CD14-positive monocyte (primary cell): ENCODE measurements at regions not wholly inside any gene's neighbourhood (a gene's known extent, or its start where the extent isn't known, plus 50 kb on each side); places are given as distances from the start of the nearest gene placed in this dataset.

Experiments
- DNase-seq, 3 donors: peaks; one replicate each; pipeline ENCODE4 v3.0.0-alpha.2; 2011 to 2022
- H2AFZ ChIP-seq: 2 replicates; pipeline ENCODE4 v1.6.0; 2012; ENCODE audit warnings: mild to moderate bottlenecking, low read depth, low read length, inconsistent platforms; ENCODE audit not compliant: insufficient read depth, poor library complexity, severe bottlenecking
- H3K27ac ChIP-seq, 2 donors: 1 replicate in 1 of 2; 2 replicates in 1 of 2; pipeline ENCODE4 v1.5.1; 2012 to 2013; ENCODE audit warnings: low read length in 2 of 2, control low read depth in 1 of 2, inconsistent platforms in 1 of 2, low read depth in 1 of 2, mild to moderate bottlenecking in 1 of 2
- H3K27me3 ChIP-seq, 2 donors: one replicate each; pipeline versions ENCODE4 v1.6.0 to v1.6.1; 2011 to 2013; ENCODE audit warnings: low read length in 2 of 2; ENCODE audit not compliant: control insufficient read depth in 2 of 2, insufficient read depth in 2 of 2
- H3K36me3 ChIP-seq, 2 donors: replicated peaks in 1 of 2; 1 replicate in 1 of 2; 2 replicates in 1 of 2; pipeline versions ENCODE4 v1.5.1 to v1.6.1; 2012 to 2013; ENCODE audit warnings: low read length in 2 of 2, control low read depth in 1 of 2, inconsistent platforms in 1 of 2, mild to moderate bottlenecking in 1 of 2; ENCODE audit not compliant: insufficient read depth in 2 of 2, control insufficient read depth in 1 of 2
- H3K4me1 ChIP-seq, 2 donors: 1 replicate in 1 of 2; 2 replicates in 1 of 2; pipeline versions ENCODE4 v1.5.1 to v1.6.1; 2012 to 2013; ENCODE audit warnings: low read length in 2 of 2, control low read depth in 1 of 2, inconsistent platforms in 1 of 2, mild to moderate bottlenecking in 1 of 2, moderate library complexity in 1 of 2; ENCODE audit not compliant: insufficient read depth in 2 of 2, control insufficient read depth in 1 of 2
- H3K4me2 ChIP-seq: replicated peaks from 2 replicates; pipeline ENCODE3; 2012; ENCODE audit warnings: low read length, moderate library complexity, mild to moderate bottlenecking; ENCODE audit not compliant: poor library complexity, severe bottlenecking; ENCODE audit errors: extremely low read depth
- H3K4me3 ChIP-seq, 3 experiments: fragments of 200-600 bp in 1 of 3; sonication (generic) in 1 of 3; replicated peaks in 1 of 3; 1 replicate in 2 of 3; 2 replicates in 1 of 3; pipeline ENCODE4 v1.5.1; 2011 to 2013; ENCODE audit warnings: low read length in 3 of 3, mild to moderate bottlenecking in 3 of 3, control low read depth in 2 of 3, low read depth in 2 of 3, inconsistent platforms in 1 of 3, moderate library complexity in 1 of 3
- H3K79me2 ChIP-seq: 2 replicates; pipeline ENCODE4 v1.6.0; 2012; ENCODE audit warnings: mild to moderate bottlenecking, control low read depth, inconsistent platforms, low read length, moderate library complexity; ENCODE audit not compliant: insufficient read depth
- H3K9ac ChIP-seq: 2 replicates; pipeline ENCODE4 v1.6.0; 2017; ENCODE audit warnings: low read length, mild to moderate bottlenecking; ENCODE audit not compliant: insufficient read depth, poor library complexity, severe bottlenecking
- H3K9me3 ChIP-seq, 2 donors: replicated peaks in 1 of 2; 1 replicate in 1 of 2; 2 replicates in 1 of 2; pipeline versions ENCODE4 v1.5.1 to v1.6.1; 2012 to 2013; ENCODE audit warnings: low read length in 2 of 2, control low read depth in 1 of 2; ENCODE audit not compliant: control insufficient read depth in 1 of 2, insufficient read depth in 1 of 2
- H4K20me1 ChIP-seq: 2 replicates; pipeline ENCODE4 v1.6.0; 2012; ENCODE audit warnings: mild to moderate bottlenecking, low read length, control low read depth, moderate library complexity; ENCODE audit not compliant: insufficient read depth
- H3K27ac Mint-ChIP-seq, 7 donors: one replicate each; pipeline ENCODE4 v1.8.0; 2020; ENCODE audit warnings: mild to moderate bottlenecking in 7 of 7, mixed read lengths in 7 of 7, moderate library complexity in 6 of 7, inconsistent platforms in 2 of 7
- H3K27me3 Mint-ChIP-seq, 3 donors: one replicate each; pipeline ENCODE4 v1.8.0; 2021 to 2022; ENCODE audit warnings: low read depth in 3 of 3, mild to moderate bottlenecking in 3 of 3, mixed read lengths in 3 of 3, moderate library complexity in 3 of 3, inconsistent platforms in 1 of 3
- H3K36me3 Mint-ChIP-seq, 2 donors: one replicate each; pipeline ENCODE4 v1.8.0; 2020; ENCODE audit warnings: mixed read lengths in 2 of 2, inconsistent platforms in 1 of 2, mild to moderate bottlenecking in 1 of 2
- H3K4me1 Mint-ChIP-seq: one replicate; pipeline ENCODE4 v1.8.0; 2020; ENCODE audit warnings: mild to moderate bottlenecking, mixed read lengths
- H3K4me3 Mint-ChIP-seq, 2 donors: one replicate each; pipeline ENCODE4 v1.8.0; 2020; ENCODE audit warnings: mild to moderate bottlenecking in 2 of 2, mixed read lengths in 2 of 2, moderate library complexity in 1 of 2
- H3K9me3 Mint-ChIP-seq, 7 donors: one replicate each; pipeline ENCODE4 v1.8.0; 2020 to 2022; ENCODE audit warnings: mixed read lengths in 7 of 7, mild to moderate bottlenecking in 6 of 7, moderate library complexity in 6 of 7, inconsistent platforms in 2 of 7
- WGBS: methylation state at CpG from one replicate; pipeline ENCODE4 v1.1.5; 2013; ENCODE audit warnings: missing lambda C conversion rate; ENCODE audit not compliant: insufficient coverage; 5-methylcytosine and 5-hydroxymethylcytosine counted together
- intact Hi-C, 2 donors: fragments of 100-400 bp; cut with micrococcal nuclease; formaldehyde crosslinking; loops; one replicate each; pipeline versions ENCODE4 v1.15.0 to v1.15.1; 2023
- TF ChIP-seq, protein P1 (sequence below): fragments of 200-600 bp; IDR thresholded peaks from one replicate; pipeline ENCODE4 v1.8.0; 2022; ENCODE audit warnings: antibody characterized with exemption, mild to moderate bottlenecking

DNA sequence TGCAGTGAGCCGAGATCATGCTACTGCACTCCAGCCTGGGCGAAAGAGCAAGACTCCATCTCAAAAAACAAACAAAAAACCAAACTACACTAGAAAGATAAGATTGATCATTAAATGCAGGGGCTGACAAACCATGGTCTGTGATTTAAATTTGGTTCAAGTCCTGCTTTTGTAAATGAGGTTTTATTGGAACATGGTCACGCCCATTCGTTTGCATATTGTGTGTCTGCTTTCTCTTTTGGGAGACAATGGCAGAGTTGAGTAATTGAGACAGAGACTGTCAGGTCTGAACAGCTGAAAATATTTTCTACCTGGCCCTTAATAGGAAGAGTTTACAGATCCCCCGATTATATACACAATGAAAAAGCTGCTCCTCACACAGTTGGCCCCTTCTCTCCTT lies 235.5 kb upstream of the EEF2KMT start:
- no peaks in the 10 kb centered on the region for H3K4me1 ChIP-seq
- no peak overlapping the region for H3K4me3 ChIP-seq
- H3K4me3 Mint-ChIP-seq = no peak overlapping the region
- H3K9ac ChIP-seq = no peak overlapping the region
- no peak overlapping the region for H3K27ac Mint-ChIP-seq
- no CpG with 5 or more reads among the region's 5 CpGs for WGBS
- no peaks in the 10 kb centered on the region for H4K20me1 ChIP-seq
- H3K9me3 ChIP-seq = no peaks in the 10 kb centered on the region
- peaks cover 1 to 3% (median 1%) of the 10 kb centered on the region in 3 donors for H3K27me3 Mint-ChIP-seq
- DNase-seq = no peak
- no peak overlapping the region for H2AFZ ChIP-seq
- TF ChIP-seq, protein P1, sequence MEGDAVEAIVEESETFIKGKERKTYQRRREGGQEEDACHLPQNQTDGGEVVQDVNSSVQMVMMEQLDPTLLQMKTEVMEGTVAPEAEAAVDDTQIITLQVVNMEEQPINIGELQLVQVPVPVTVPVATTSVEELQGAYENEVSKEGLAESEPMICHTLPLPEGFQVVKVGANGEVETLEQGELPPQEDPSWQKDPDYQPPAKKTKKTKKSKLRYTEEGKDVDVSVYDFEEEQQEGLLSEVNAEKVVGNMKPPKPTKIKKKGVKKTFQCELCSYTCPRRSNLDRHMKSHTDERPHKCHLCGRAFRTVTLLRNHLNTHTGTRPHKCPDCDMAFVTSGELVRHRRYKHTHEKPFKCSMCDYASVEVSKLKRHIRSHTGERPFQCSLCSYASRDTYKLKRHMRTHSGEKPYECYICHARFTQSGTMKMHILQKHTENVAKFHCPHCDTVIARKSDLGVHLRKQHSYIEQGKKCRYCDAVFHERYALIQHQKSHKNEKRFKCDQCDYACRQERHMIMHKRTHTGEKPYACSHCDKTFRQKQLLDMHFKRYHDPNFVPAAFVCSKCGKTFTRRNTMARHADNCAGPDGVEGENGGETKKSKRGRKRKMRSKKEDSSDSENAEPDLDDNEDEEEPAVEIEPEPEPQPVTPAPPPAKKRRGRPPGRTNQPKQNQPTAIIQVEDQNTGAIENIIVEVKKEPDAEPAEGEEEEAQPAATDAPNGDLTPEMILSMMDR = no peak
- intact Hi-C loops = no loop called here
- H3K9me3 Mint-ChIP-seq = peaks cover 2 to 17% (median 6%) of the 10 kb centered on the region in 7 donors
- no peaks in the 10 kb centered on the region for H3K4me1 Mint-ChIP-seq
- H3K4me2 ChIP-seq = no peak overlapping the region
- H3K36me3 Mint-ChIP-seq = no peaks in the 10 kb centered on the region
- no peaks in the 10 kb centered on the region for H3K27me3 ChIP-seq
- H3K27ac ChIP-seq = no peak overlapping the region
- no peaks in the 10 kb centered on the region for H3K36me3 ChIP-seq
- no peaks in the 10 kb centered on the region for H3K79me2 ChIP-seq

DNA sequence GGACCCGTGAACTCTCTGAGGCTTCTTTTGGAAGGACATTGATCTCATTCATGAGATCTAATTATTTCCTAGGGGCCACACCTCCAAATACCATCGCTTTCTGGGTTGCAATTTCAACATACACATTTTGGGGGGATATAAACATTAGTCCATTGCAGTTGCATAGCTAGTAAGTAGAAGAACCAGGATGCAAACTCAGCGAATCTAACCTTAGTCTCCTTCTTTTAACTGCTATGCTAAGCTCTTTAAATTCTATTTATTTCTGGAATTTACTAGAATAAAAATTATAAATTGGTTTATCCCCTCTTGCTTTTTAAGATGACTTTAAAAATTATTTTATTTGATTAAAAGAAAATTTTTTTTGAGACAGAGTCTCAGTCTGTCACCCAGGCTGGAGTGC lies 232.5 kb upstream of the EEF2KMT start:
- no peak overlapping the region for H3K4me2 ChIP-seq
- no peaks in the 10 kb centered on the region for H3K36me3 ChIP-seq
- TF ChIP-seq, protein P1 = no peak
- no peaks in the 10 kb centered on the region for H3K27me3 ChIP-seq
- no peaks in the 10 kb centered on the region for H4K20me1 ChIP-seq
- H3K27ac ChIP-seq = no peak overlapping the region
- no peak overlapping the region for H3K9ac ChIP-seq
- no peaks in the 10 kb centered on the region for H3K9me3 ChIP-seq
- Mint-ChIP-seq H3K9me3 (peaks cover 2 to 17% (median 6%) of the 10 kb centered on the region in 7 donors), H3K4me3 (no peak overlapping the region), H3K27me3 (peaks cover 1 to 3% (median 1%) of the 10 kb centered on the region in 3 donors), H3K36me3 (no peaks in the 10 kb centered on the region), H3K27ac (no peak overlapping the region), H3K4me1 (no peaks in the 10 kb centered on the region)
- H3K4me1 ChIP-seq = no peaks in the 10 kb centered on the region
- intact Hi-C loops = no loop called here
- H3K4me3 ChIP-seq = no peak overlapping the region
- H2AFZ ChIP-seq = no peak overlapping the region
- H3K79me2 ChIP-seq = no peaks in the 10 kb centered on the region
- WGBS = no CpG with 5 or more reads among the region's 3 CpGs
- no peak for DNase-seq
